ENCODE measurements at regions not wholly inside any gene's neighbourhood (a gene's known extent, or its start where the extent isn't known, plus 50 kb on each side); places are given as distances from the start of the nearest gene placed in this dataset.

DNA sequence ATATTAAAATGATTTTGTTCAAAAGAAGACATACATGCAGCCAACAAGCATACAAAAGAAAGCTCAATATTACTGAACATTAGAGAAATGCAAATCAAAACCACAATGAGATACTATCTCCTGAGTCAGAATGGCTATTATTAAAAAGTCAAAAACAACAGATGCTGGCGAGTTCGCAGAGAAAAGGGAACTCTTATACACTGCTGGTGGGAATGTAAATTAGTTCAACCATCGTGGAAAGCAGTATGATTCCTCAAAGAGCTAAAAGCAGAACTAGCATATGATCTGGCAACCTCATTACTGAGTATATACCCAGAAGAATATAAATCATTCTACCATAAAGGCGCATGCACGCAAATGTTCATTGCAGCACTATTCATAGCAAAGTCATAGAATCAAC is 126.0 kb upstream of the HMCN1 start:
- 28% methylated on average over 5 of the region's 5 CpGs for WGBS (ENCODE audit: low lambda C conversion rate)
- ChIA-PET POLR2A (no interaction called here), CTCF (ENCODE audit: low intra/inter-chr PET ratio, low total read pairs) (no interaction called here)
- DNase-seq (ENCODE audit: low spot score) (no peak), ATAC-seq (no peak), FAIRE-seq (no peak)
- no peaks in the 10 kb centered on the region for H3K79me2 ChIP-seq (ENCODE audit: insufficient read depth, low read length)
- no peaks in the 10 kb centered on the region for H3K27me3 ChIP-seq (ENCODE audit: control insufficient read depth in 1 of 2, insufficient read depth in 2 of 2, low read length in 2 of 2)
- no TSS peak for BruUV-seq (replicated peaks)
- no peaks in the 10 kb centered on the region for H3K4me1 ChIP-seq (ENCODE audit: insufficient read depth, low read length)
- no peak overlapping the region for H3K9ac ChIP-seq (ENCODE audit: insufficient read depth, low read depth, low read length)
- TF ChIP-seq SALL2 (CRISPR knock-in tag; IDR thresholded peaks at IDR 0.05) = no peak
- no peak for TF ChIP-seq KMT2B (CRISPR knock-in tag; IDR thresholded peaks at IDR 0.05)
- TF ChIP-seq ZNF101 (CRISPR knock-in tag; IDR thresholded peaks at IDR 0.05; ENCODE audit: borderline replicate concordance, low read depth) = no peak
- H2AFZ ChIP-seq (ENCODE audit: low read length) = no peak overlapping the region
- H3K4me2 ChIP-seq (ENCODE audit: low read depth, low read length) = no peak overlapping the region
- no peak overlapping the region for H3K4me3 ChIP-seq (replicated peaks in 1 of 3; ENCODE audit: insufficient read depth in 1 of 3, low read depth in 2 of 3, low read length in 3 of 3)
- no peak overlapping the region for H3K27ac ChIP-seq (ENCODE audit: extremely low read length, insufficient read depth, low read length)
- in situ Hi-C loops (cut with HindIII; ENCODE audit: extremely low pct_ligation_motif_present, low pct_unique_long_range_greater_than_20kb) = no loop called here
- intact Hi-C loops (cut with micrococcal nuclease; ENCODE audit: unreplicated experiment) = no loop called here
- no peaks in the 10 kb centered on the region for H3K9me3 ChIP-seq (ENCODE audit: low read length)
- H3K36me3 ChIP-seq (replicated peaks in 1 of 2; ENCODE audit: control insufficient read depth in 1 of 2, insufficient read depth in 2 of 2, low read length in 2 of 2) = no peaks in the 10 kb centered on the region
- no peaks in the 10 kb centered on the region for H4K20me1 ChIP-seq (ENCODE audit: insufficient read depth, low read length)

DNA sequence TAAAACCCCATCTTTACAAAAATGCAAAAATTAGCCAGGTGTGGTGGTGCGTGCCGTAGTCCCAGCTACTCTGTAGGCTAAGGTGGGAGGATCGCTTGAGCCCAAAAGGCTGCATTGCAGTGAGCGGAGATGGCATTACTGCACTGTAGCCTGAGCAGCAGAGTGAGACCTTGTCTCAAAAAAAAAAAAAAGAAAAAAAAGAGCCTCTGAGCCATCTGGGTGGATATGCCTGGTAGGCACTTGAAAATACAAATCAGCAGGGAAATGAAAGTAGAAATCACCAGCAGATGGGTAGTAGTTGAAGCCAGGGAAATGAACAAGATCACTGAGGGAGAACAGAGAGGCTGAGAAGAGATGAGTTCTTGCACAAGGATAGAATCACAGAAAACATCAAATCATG is 131.0 kb upstream of the HMCN1 start:
- POLR2A ChIA-PET = no interaction called here
- Histone ChIP-seq H3K79me2 (ENCODE audit: insufficient read depth, low read length) (no peaks in the 10 kb centered on the region), H3K4me3 (replicated peaks in 1 of 3; ENCODE audit: insufficient read depth in 1 of 3, low read depth in 2 of 3, low read length in 3 of 3) (no peak overlapping the region), H3K36me3 (replicated peaks in 1 of 2; ENCODE audit: control insufficient read depth in 1 of 2, insufficient read depth in 2 of 2, low read length in 2 of 2) (no peaks in the 10 kb centered on the region), H3K27me3 (ENCODE audit: control insufficient read depth in 1 of 2, insufficient read depth in 2 of 2, low read length in 2 of 2) (no peaks in the 10 kb centered on the region), H3K9me3 (ENCODE audit: low read length) (no peaks in the 10 kb centered on the region), H2AFZ (ENCODE audit: low read length) (no peak overlapping the region), H3K4me2 (ENCODE audit: low read depth, low read length) (no peak overlapping the region), H3K27ac (ENCODE audit: extremely low read length, insufficient read depth, low read length) (no peak overlapping the region), H3K9ac (ENCODE audit: insufficient read depth, low read depth, low read length) (no peak overlapping the region), H3K4me1 (ENCODE audit: insufficient read depth, low read length) (no peaks in the 10 kb centered on the region), H4K20me1 (ENCODE audit: insufficient read depth, low read length) (no peaks in the 10 kb centered on the region)
- CTCF ChIA-PET (ENCODE audit: low intra/inter-chr PET ratio, low total read pairs) = no interaction called here
- 78% methylated on average over 4 of the region's 4 CpGs for WGBS (ENCODE audit: low lambda C conversion rate)
- ATAC-seq = no peak
- DNase-seq (ENCODE audit: low spot score) = no peak
- no TSS peak for BruUV-seq (replicated peaks)
- no peak for FAIRE-seq
- in situ Hi-C loops (cut with HindIII; ENCODE audit: extremely low pct_ligation_motif_present, low pct_unique_long_range_greater_than_20kb) = no loop called here
- intact Hi-C loops (cut with micrococcal nuclease; ENCODE audit: unreplicated experiment) = no loop called here
- no peak for TF ChIP-seq ZNF251 (CRISPR knock-in tag; IDR thresholded peaks at IDR 0.05)
- TF ChIP-seq IKZF1 (IDR thresholded peaks at IDR 0.05) = no peak
- TF ChIP-seq, protein P1, sequence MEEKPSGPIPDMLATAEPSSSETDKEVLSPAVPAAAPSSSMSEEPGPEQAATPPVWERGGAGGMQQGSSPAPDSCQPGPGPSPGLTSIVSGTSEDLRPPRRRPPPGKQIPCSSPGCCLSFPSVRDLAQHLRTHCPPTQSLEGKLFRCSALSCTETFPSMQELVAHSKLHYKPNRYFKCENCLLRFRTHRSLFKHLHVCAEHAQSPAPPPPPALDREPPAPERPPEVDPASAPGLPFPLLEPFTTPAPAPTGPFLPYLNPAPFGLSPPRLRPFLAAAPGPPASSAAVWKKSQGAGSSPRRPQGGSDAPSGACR (CRISPR knock-in tag; IDR thresholded peaks at IDR 0.05) = no peak
- TF ChIP-seq, protein P2, sequence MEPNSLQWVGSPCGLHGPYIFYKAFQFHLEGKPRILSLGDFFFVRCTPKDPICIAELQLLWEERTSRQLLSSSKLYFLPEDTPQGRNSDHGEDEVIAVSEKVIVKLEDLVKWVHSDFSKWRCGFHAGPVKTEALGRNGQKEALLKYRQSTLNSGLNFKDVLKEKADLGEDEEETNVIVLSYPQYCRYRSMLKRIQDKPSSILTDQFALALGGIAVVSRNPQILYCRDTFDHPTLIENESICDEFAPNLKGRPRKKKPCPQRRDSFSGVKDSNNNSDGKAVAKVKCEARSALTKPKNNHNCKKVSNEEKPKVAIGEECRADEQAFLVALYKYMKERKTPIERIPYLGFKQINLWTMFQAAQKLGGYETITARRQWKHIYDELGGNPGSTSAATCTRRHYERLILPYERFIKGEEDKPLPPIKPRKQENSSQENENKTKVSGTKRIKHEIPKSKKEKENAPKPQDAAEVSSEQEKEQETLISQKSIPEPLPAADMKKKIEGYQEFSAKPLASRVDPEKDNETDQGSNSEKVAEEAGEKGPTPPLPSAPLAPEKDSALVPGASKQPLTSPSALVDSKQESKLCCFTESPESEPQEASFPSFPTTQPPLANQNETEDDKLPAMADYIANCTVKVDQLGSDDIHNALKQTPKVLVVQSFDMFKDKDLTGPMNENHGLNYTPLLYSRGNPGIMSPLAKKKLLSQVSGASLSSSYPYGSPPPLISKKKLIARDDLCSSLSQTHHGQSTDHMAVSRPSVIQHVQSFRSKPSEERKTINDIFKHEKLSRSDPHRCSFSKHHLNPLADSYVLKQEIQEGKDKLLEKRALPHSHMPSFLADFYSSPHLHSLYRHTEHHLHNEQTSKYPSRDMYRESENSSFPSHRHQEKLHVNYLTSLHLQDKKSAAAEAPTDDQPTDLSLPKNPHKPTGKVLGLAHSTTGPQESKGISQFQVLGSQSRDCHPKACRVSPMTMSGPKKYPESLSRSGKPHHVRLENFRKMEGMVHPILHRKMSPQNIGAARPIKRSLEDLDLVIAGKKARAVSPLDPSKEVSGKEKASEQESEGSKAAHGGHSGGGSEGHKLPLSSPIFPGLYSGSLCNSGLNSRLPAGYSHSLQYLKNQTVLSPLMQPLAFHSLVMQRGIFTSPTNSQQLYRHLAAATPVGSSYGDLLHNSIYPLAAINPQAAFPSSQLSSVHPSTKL (CRISPR knock-in tag; IDR thresholded peaks at IDR 0.05) = no peak
- TF ChIP-seq ARNT (IDR thresholded peaks at IDR 0.05) = no peak
- no peak for TF ChIP-seq ZNF652 (CRISPR knock-in tag; IDR thresholded peaks at IDR 0.05; ENCODE audit: borderline replicate concordance, low read depth)
- TF ChIP-seq KAT8 (CRISPR knock-in tag; IDR thresholded peaks at IDR 0.05) = no peak
- TF ChIP-seq PAWR (CRISPR knock-in tag; IDR thresholded peaks at IDR 0.05; ENCODE audit: borderline replicate concordance) = no peak
- TF ChIP-seq, protein P3, sequence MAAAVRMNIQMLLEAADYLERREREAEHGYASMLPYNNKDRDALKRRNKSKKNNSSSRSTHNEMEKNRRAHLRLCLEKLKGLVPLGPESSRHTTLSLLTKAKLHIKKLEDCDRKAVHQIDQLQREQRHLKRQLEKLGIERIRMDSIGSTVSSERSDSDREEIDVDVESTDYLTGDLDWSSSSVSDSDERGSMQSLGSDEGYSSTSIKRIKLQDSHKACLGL (CRISPR knock-in tag; IDR thresholded peaks at IDR 0.05) = no peak
- TF ChIP-seq, protein P4, sequence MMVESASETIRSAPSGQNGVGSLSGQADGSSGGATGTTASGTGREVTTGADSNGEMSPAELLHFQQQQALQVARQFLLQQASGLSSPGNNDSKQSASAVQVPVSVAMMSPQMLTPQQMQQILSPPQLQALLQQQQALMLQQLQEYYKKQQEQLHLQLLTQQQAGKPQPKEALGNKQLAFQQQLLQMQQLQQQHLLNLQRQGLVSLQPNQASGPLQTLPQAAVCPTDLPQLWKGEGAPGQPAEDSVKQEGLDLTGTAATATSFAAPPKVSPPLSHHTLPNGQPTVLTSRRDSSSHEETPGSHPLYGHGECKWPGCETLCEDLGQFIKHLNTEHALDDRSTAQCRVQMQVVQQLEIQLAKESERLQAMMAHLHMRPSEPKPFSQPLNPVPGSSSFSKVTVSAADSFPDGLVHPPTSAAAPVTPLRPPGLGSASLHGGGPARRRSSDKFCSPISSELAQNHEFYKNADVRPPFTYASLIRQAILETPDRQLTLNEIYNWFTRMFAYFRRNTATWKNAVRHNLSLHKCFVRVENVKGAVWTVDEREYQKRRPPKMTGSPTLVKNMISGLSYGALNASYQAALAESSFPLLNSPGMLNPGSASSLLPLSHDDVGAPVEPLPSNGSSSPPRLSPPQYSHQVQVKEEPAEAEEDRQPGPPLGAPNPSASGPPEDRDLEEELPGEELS (CRISPR knock-in tag; IDR thresholded peaks at IDR 0.05) = no peak
- no peak for TF ChIP-seq ZSCAN31 (CRISPR knock-in tag; IDR thresholded peaks at IDR 0.05; ENCODE audit: low read depth)
